IPS DF 4.7 (cell line): ENCODE measurements at regions not wholly inside any gene's neighbourhood (a gene's known extent, or its start where the extent isn't known, plus 50 kb on each side); places are given as distances from the start of the nearest gene placed in this dataset.

Experiments used
- DNase-seq: peaks from one replicate; pipeline ENCODE4 v3.0.0-alpha.2; 2013; ENCODE audit warnings: low spot score; ENCODE audit errors: extremely low read depth

DNA sequence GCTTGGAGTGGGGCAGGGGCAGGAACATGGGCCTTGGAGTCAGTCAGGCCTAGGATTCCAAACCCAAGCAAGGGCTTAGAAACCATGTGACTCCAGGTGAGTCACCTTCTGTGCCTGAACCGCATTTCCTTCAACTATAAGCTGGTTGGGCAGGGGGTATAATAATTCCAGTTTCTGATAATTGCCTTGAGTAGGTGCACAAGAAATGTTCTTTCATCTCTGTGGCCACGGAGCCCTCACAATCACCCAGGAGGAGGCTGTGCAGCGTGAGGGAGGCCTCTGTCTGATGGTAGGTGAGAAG is 112.1 kb upstream of the HAAO start:
- no peak for DNase-seq

- DNase-seq, result no peak
Observed at GRCh38 chr2:42903821-42904575, 111.6 kb upstream of the HAAO start.

DNA sequence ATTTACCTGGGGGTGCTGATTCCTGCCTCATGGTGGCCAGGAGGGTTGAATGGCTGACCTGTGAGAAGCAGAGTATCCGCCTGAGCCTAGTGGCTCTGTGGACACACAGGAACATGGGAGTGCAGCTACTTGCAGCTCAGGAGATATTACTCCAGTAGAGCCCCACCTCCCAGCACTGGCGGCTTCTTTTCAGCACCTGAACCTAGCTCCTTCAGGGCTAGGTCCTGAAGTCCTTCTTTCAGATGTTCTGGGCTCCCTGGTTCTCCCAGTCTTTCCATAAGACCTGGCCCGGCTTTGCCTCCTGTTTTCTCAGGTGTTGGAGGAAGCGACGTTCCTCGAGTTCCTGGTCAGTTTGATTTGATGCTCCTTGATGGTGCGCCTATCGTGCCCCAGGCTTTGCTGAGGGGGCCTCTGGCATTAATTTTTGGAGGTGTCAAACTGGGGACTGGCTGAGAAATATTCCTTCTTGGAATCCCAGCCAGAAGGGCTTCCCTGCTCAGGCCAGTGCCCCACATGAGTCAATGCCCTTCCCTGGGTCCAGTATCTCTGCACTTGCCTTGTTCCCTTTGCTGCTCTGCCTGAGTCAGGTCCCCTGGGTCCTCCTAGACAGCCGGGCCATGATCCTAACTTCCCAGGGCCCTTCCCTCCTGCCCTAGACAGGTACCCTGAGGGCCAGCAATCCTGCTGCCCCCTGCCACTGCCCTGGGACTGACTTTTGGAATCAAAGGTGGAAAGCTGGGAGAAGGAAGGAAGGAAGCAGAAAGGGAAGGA is 110.7 kb upstream of the HAAO start:
- no peak for DNase-seq

- DNase-seq, result no peak
Observed at GRCh38 chr2:42901076-42901640, 108.8 kb upstream of the HAAO start.

GRCh38 chr2:42900289-42900891 is 108.0 kb upstream of the HAAO start:
- DNase-seq, result no peak

DNA sequence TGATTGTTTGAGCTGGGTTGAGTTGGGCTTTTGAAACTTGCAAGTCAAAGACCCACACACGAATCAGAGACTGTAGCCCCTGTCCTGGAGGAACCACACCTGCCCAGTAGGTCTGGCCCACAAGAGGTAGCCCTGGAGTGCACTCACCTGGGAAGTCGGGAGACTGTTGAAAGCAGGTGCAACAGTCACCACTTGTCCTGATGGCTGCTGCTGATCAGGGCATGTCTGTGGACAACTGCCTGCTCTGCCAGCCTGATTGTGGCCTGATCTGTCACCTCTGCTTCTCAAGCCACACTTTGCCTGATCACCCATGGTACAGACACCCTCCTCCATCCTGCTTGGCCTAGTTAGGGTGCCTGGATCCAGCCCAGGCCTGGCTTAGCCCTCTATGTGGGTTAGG is 105.0 kb upstream of the HAAO start:
- DNase-seq, result no peak

GRCh38 chr2:42895791-42896135 is 103.4 kb upstream of the HAAO start:
- DNase-seq, result no peak

- no peak for DNase-seq
Observed at GRCh38 chr2:42895134-42895790, 102.9 kb upstream of the HAAO start.

GRCh38 chr2:42893047-42893758 is 100.8 kb upstream of the HAAO start:
- no peak for DNase-seq

DNA sequence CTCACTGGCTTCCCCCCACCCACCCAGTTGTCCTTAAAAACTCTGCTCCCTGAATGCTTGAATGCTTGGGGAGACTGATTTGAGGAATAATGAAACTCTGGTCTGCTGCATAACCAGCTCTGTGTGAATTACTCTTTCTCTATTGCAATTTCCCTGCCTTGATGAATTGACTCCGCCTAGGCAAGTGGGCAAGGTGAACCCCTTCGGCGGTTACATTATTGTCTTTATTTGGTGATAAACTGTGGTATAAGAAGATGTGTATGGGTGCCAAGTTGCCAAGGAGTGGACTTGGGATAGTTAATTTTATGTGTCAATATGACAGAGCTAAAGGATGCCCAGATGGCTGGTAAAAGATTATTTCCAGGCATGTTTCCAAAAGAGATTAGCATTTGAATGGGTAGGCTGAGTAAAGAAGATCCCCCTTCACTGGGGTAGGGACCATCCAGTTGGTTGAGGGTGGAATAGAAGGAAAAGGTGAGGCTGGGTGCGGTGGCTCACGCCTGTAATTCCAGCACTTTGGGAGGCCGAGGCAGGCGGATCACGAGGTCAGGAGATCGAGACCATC is 98.5 kb upstream of the HAAO start:
- no peak for DNase-seq

DNA sequence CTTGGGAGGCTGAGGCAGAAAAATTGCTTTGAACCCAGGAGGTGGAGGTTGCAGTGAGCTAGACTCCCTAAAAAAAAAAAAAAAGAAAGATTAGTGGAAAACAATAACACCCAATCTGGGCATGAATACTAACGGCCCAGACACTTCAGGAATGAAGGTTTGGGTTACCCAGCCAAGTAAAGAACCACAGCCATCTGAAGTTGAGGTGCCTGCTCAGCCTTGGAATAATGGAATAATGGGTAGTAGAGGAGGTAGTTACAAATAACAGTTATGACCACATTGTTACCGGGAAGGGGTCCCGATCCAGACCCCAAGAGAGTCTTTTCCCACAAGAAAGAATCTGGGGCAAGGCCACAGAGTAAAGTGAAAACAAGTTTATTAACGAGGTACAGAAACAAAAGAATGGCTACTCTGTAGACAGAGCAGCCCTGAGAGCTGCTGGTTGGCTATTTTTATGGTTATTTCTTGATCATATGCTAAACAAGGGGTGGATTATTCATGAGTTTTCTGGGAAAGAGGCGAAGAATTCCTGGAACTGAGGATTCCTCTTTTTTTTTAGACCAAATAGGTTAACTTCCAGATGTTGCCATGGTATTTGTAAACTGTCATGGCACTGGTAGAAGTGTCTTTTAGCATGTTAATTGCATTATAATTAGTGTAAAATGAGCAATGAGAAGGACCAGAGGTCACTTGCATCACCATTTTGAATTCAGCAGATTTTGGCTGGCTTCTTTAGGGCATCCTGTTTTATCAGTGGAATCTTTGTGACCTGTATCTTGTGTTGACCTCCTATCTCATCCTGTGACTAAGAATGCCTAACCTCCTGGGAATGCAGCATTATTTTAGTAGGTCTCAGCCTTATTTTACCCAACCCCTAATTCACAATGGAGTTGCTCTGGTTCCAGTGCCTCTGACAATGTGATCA is 96.2 kb upstream of the HAAO start:
- no peak for DNase-seq

GRCh38 chr2:42886921-42887320 is 94.5 kb upstream of the HAAO start:
- no peak for DNase-seq

- DNase-seq, result no peak
Observed at GRCh38 chr2:42882756-42883155, 90.4 kb upstream of the HAAO start.

DNA sequence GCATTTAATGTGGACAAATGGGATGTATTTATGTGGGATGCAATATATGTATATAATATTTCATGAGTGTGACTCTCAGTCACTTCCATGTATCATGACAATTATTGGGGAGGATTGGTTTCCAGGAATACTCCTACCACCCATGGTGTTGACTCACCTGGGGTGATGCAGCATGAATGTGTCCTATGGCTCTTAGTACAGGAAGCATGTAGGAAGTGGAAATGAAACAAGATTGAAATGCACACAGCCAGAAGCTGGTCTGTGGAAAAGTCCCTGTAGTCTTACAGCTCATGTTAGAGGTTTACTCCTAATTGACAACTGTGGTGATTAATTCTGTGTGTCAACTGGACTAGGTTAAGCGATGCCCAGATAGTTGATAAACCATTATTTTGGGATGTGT is 89.3 kb upstream of the HAAO start:
- DNase-seq, result no peak

GRCh38 chr2:42880738-42881690 is 88.6 kb upstream of the HAAO start:
- no peak for DNase-seq

GRCh38 chr2:42879913-42880737 is 87.7 kb upstream of the HAAO start:
- no peak for DNase-seq

GRCh38 chr2:42879121-42879705 is 86.8 kb upstream of the HAAO start:
- no peak for DNase-seq

GRCh38 chr2:42878581-42878980 is 86.2 kb upstream of the HAAO start:
- no peak for DNase-seq
